ENCODE measurements at regions not wholly inside any gene's neighbourhood (a gene's known extent, or its start where the extent isn't known, plus 50 kb on each side); places are given as distances from the start of the nearest gene placed in this dataset.
A peak's percentile ranks its signal among the peaks of the same experiment; 100 is the strongest.

- no peak overlapping the region for H2AFZ ChIP-seq (ENCODE audit: low read depth, low read length)
- no peak overlapping the region for H3K4me3 ChIP-seq (ENCODE audit: low read length)
- H3K27ac ChIP-seq (ENCODE audit: low read length) = no peak overlapping the region
These were observed 93.0 kb downstream of the SLC35B3 start for GRCh38 chr6:8342241-8342819.

GRCh38 chr6:8337147-8337546, 98.2 kb downstream of the SLC35B3 start:
- peak overlapping the region; percentile 41 for H3K4me2 ChIP-seq (ENCODE audit: low read length)
- no peaks in the 10 kb centered on the region for H3K27me3 ChIP-seq (ENCODE audit: low read depth, low read length)
- no peaks in the 10 kb centered on the region for H3K79me2 ChIP-seq (ENCODE audit: low read length)
- H3K9me3 ChIP-seq (ENCODE audit: insufficient read depth, low read length) = no peaks in the 10 kb centered on the region
- 0 out of 2 replicates have a peak overlapping the region, but pooled peaks have one; percentile 23 for H2AFZ ChIP-seq (ENCODE audit: low read depth, low read length)
- H4K20me1 ChIP-seq (ENCODE audit: insufficient read depth, low read length) = no peaks in the 10 kb centered on the region
- H3K4me3 ChIP-seq (ENCODE audit: low read length) = no peak overlapping the region
- H3K36me3 ChIP-seq (replicated peaks; ENCODE audit: low read depth, low read length) = no peaks in the 10 kb centered on the region
- no peak overlapping the region for H3K27ac ChIP-seq (ENCODE audit: low read length)
- TF ChIP-seq EZH2phosphoT487 (IDR thresholded peaks at IDR 0.05; ENCODE audit: low read depth) = no peak
- no peak for TF ChIP-seq CTCF (IDR thresholded peaks at IDR 0.05; ENCODE audit: low read depth, low read length)
- H3K9ac ChIP-seq (ENCODE audit: low read length) = no peak overlapping the region
- H3K4me1 ChIP-seq (ENCODE audit: low read length) = peaks cover 29% of the 10 kb centered on the region

More at GRCh38 chr6:8342241-8342819, 93.0 kb downstream of the SLC35B3 start:
- no peaks in the 10 kb centered on the region for H3K79me2 ChIP-seq (ENCODE audit: low read length)
- TF ChIP-seq CTCF (IDR thresholded peaks at IDR 0.05; ENCODE audit: low read depth, low read length) (no peak), EZH2phosphoT487 (IDR thresholded peaks at IDR 0.05; ENCODE audit: low read depth) (no peak)
- peaks cover 3% of the 10 kb centered on the region for H3K4me1 ChIP-seq (ENCODE audit: low read length)
- H3K36me3 ChIP-seq (replicated peaks; ENCODE audit: low read depth, low read length) = no peaks in the 10 kb centered on the region
- no peaks in the 10 kb centered on the region for H3K27me3 ChIP-seq (ENCODE audit: low read depth, low read length)
- no peak overlapping the region for H3K9ac ChIP-seq (ENCODE audit: low read length)
- H4K20me1 ChIP-seq (ENCODE audit: insufficient read depth, low read length) = no peaks in the 10 kb centered on the region
- no peaks in the 10 kb centered on the region for H3K9me3 ChIP-seq (ENCODE audit: insufficient read depth, low read length)
- no peak overlapping the region for H3K4me2 ChIP-seq (ENCODE audit: low read length)

- no peaks in the 10 kb centered on the region for H4K20me1 ChIP-seq (ENCODE audit: insufficient read depth, low read length)
- no peaks in the 10 kb centered on the region for H3K27me3 ChIP-seq (ENCODE audit: low read depth, low read length)
- no peak overlapping the region for H3K27ac ChIP-seq (ENCODE audit: low read length)
- no peak overlapping the region for H2AFZ ChIP-seq (ENCODE audit: low read depth, low read length)
- H3K9me3 ChIP-seq (ENCODE audit: insufficient read depth, low read length) = no peaks in the 10 kb centered on the region
- peak overlapping the region; percentile 41; the same call in 1 of the 2 replicates for H3K4me2 ChIP-seq (ENCODE audit: low read length)
- no peak overlapping the region for H3K9ac ChIP-seq (ENCODE audit: low read length)
- H3K4me1 ChIP-seq (ENCODE audit: low read length) = peaks cover 29% of the 10 kb centered on the region
- TF ChIP-seq EZH2phosphoT487 (IDR thresholded peaks at IDR 0.05; ENCODE audit: low read depth) = no peak
- no peak for TF ChIP-seq CTCF (IDR thresholded peaks at IDR 0.05; ENCODE audit: low read depth, low read length)
- H3K4me3 ChIP-seq (ENCODE audit: low read length) = no peak overlapping the region
- H3K36me3 ChIP-seq (replicated peaks; ENCODE audit: low read depth, low read length) = no peaks in the 10 kb centered on the region
- H3K79me2 ChIP-seq (ENCODE audit: low read length) = no peaks in the 10 kb centered on the region
These were observed 98.8 kb downstream of the SLC35B3 start for GRCh38 chr6:8336406-8337057.

DNA sequence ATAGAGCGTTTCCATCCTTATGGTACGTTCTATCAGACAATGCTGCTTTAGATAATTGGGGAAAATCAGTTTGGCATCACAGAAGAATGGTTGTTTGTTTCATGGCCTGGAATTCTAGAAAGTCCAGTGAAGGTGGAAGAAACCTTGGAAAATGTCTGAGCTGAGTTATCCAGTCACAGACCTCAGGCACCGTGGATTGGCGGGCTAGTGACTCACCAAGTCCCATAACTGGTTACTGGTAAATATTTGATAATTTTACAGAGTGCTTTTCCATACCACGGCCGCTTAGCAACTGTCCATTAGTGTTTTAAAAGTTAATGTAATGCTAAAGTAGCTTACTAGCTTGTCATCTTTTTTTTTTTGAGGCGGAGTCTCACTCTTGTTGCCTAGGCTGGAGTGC, 99.4 kb downstream of the SLC35B3 start:
- Histone ChIP-seq H3K4me2 (ENCODE audit: low read length) (no peak overlapping the region), H3K36me3 (replicated peaks; ENCODE audit: low read depth, low read length) (no peaks in the 10 kb centered on the region), H3K27ac (ENCODE audit: low read length) (no peak overlapping the region), H3K4me3 (ENCODE audit: low read length) (no peak overlapping the region), H2AFZ (ENCODE audit: low read depth, low read length) (no peak overlapping the region), H4K20me1 (ENCODE audit: insufficient read depth, low read length) (no peaks in the 10 kb centered on the region), H3K79me2 (ENCODE audit: low read length) (no peaks in the 10 kb centered on the region), H3K4me1 (ENCODE audit: low read length) (peaks cover 29% of the 10 kb centered on the region), H3K27me3 (ENCODE audit: low read depth, low read length) (no peaks in the 10 kb centered on the region), H3K9me3 (ENCODE audit: insufficient read depth, low read length) (no peaks in the 10 kb centered on the region), H3K9ac (ENCODE audit: low read length) (no peak overlapping the region)
- no peak for TF ChIP-seq EZH2phosphoT487 (IDR thresholded peaks at IDR 0.05; ENCODE audit: low read depth)
- no peak for TF ChIP-seq CTCF (IDR thresholded peaks at IDR 0.05; ENCODE audit: low read depth, low read length)

Data from OCI-LY3 (cell line).